ENCODE measurements at regions not wholly inside any gene's neighbourhood (a gene's known extent, or its start where the extent isn't known, plus 50 kb on each side); places are given as distances from the start of the nearest gene placed in this dataset.

DNA sequence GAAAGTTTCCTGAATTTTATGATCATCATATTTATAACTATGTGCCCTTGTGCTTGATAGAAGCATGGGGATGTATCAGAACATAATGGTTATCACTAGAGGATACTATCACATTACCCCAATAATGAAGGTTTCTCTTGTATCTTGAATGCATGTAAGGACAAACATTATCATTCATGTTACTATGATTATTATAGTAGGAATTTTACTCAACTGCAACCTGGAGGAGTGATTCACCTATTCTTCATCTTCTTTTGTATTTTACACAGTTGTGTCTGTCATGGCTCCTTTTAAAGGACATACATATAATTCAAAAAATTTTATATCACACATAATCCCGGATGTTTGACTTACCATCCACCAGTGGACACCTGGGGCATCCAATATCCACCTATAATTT, 143.8 kb upstream of the TMPRSS15 start:
- no peak for TF ChIP-seq POLR2AphosphoS5 (IDR thresholded peaks at IDR 0.05)
- TF ChIP-seq, protein P1, sequence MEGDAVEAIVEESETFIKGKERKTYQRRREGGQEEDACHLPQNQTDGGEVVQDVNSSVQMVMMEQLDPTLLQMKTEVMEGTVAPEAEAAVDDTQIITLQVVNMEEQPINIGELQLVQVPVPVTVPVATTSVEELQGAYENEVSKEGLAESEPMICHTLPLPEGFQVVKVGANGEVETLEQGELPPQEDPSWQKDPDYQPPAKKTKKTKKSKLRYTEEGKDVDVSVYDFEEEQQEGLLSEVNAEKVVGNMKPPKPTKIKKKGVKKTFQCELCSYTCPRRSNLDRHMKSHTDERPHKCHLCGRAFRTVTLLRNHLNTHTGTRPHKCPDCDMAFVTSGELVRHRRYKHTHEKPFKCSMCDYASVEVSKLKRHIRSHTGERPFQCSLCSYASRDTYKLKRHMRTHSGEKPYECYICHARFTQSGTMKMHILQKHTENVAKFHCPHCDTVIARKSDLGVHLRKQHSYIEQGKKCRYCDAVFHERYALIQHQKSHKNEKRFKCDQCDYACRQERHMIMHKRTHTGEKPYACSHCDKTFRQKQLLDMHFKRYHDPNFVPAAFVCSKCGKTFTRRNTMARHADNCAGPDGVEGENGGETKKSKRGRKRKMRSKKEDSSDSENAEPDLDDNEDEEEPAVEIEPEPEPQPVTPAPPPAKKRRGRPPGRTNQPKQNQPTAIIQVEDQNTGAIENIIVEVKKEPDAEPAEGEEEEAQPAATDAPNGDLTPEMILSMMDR (IDR thresholded peaks at IDR 0.05) = no peak
- no peak for TF ChIP-seq EP300 (IDR thresholded peaks at IDR 0.05)
